Liver (tissue), 8 donors: ENCODE measurements at regions not wholly inside any gene's neighbourhood (a gene's known extent, or its start where the extent isn't known, plus 50 kb on each side); places are given as distances from the start of the nearest gene placed in this dataset.
"Not testable (repeated sequence)": the region's sequence is repeated elsewhere in the genome, so short reads cannot be mapped to it uniquely, and the experiment has no call there.

ENCODE experiments used
- DNase-seq: peaks from one replicate; pipeline ENCODE4 v3.0.0-alpha.2; 2017; ENCODE audit warnings: low spot score
- H3K27ac ChIP-seq, 2 donors: one replicate each; pipeline ENCODE4 v1.7.0; 2013; ENCODE audit warnings: inconsistent platforms in 2 of 2, low read length in 2 of 2, control low read depth in 1 of 2, low read depth in 1 of 2, mild to moderate bottlenecking in 1 of 2
- H3K27me3 ChIP-seq, 4 donors: one replicate each; pipeline versions ENCODE4 v1.6.1 to v1.7.0; 2013; ENCODE audit warnings: low read length in 3 of 4, inconsistent platforms in 1 of 4, mild to moderate bottlenecking in 1 of 4, moderate library complexity in 1 of 4; ENCODE audit not compliant: control insufficient read depth in 4 of 4, insufficient read depth in 4 of 4
- H3K36me3 ChIP-seq, 4 donors: one replicate each; pipeline versions ENCODE4 v1.6.1 to v1.7.0; 2013; ENCODE audit warnings: low read length in 3 of 4, mild to moderate bottlenecking in 3 of 4, low read depth in 1 of 4, moderate library complexity in 1 of 4; ENCODE audit not compliant: control insufficient read depth in 4 of 4, insufficient read depth in 3 of 4
- H3K4me1 ChIP-seq, 4 donors: one replicate each; pipeline versions ENCODE4 v1.6.1 to v1.7.0; 2013; ENCODE audit warnings: low read length in 3 of 4, mild to moderate bottlenecking in 3 of 4, moderate library complexity in 1 of 4; ENCODE audit not compliant: control insufficient read depth in 4 of 4, insufficient read depth in 4 of 4
- H3K4me3 ChIP-seq, 3 donors: one replicate each; pipeline versions ENCODE4 v1.6.1 to v1.7.0; 2013; ENCODE audit warnings: low read length in 3 of 3, control low read depth in 1 of 3, low read depth in 1 of 3, mild to moderate bottlenecking in 1 of 3
- H3K9ac ChIP-seq, 2 donors: one replicate each; pipeline ENCODE4 v1.7.0; 2013; ENCODE audit warnings: low read length in 2 of 2, mild to moderate bottlenecking in 2 of 2, moderate library complexity in 2 of 2, control low read depth in 1 of 2, low read depth in 1 of 2
- H3K9me3 ChIP-seq, 4 donors: one replicate each; pipeline versions ENCODE4 v1.6.1 to v1.7.0; 2013; ENCODE audit warnings: low read length in 3 of 4; ENCODE audit not compliant: control insufficient read depth in 4 of 4
- ATF3 ChIP-seq: IDR thresholded peaks from 2 replicates; pipeline ENCODE4 v1.6.1; 2016; ENCODE audit warnings: antibody characterized with exemption
- CTCF ChIP-seq: fragments of 150-350 bp; IDR thresholded peaks from 2 replicates; pipeline ENCODE4 v1.5.1; 2017; ENCODE audit warnings: improper control_type of control experiment, low read depth, low read length; ENCODE audit not compliant: missing input control
- EGR1 ChIP-seq, 2 donors: IDR thresholded peaks; 2 replicates each; pipeline ENCODE4 v1.6.1; 2016 to 2018; ENCODE audit warnings: antibody characterized with exemption in 2 of 2, low read depth in 2 of 2
- FOXA2 ChIP-seq: IDR thresholded peaks from 2 replicates; pipeline ENCODE4 v1.6.1; 2016; ENCODE audit warnings: antibody characterized with exemption
- GABPA ChIP-seq, 2 donors: IDR thresholded peaks in 1 of 2; conservative IDR thresholded peaks in 1 of 2; 2 replicates each; pipeline ENCODE4 v1.6.1; 2016; ENCODE audit warnings: antibody characterized with exemption in 2 of 2, mild to moderate bottlenecking in 1 of 2, moderate library complexity in 1 of 2
- HNF4A ChIP-seq, 2 donors: conservative IDR thresholded peaks; 2 replicates each; pipeline ENCODE4 v1.6.1; 2016; ENCODE audit warnings: antibody characterized with exemption in 2 of 2, mild to moderate bottlenecking in 2 of 2
- HNF4G ChIP-seq: IDR thresholded peaks from 2 replicates; pipeline ENCODE4 v1.6.1; 2016; ENCODE audit warnings: antibody characterized with exemption
- JUND ChIP-seq, 2 donors: IDR thresholded peaks; 2 replicates each; pipeline ENCODE4 v1.6.1; 2016; ENCODE audit warnings: antibody characterized with exemption in 2 of 2
- MAX ChIP-seq: IDR thresholded peaks from 2 replicates; pipeline ENCODE4 v1.6.1; 2016; ENCODE audit warnings: antibody characterized with exemption
- RAD21 ChIP-seq, 2 donors: IDR thresholded peaks; 2 replicates each; pipeline ENCODE4 v1.6.1; 2016; ENCODE audit warnings: antibody characterized with exemption in 2 of 2, mild to moderate bottlenecking in 2 of 2
- RXRA ChIP-seq, 2 donors: IDR thresholded peaks; 2 replicates each; pipeline ENCODE4 v1.6.1; 2017 to 2018; ENCODE audit warnings: antibody characterized with exemption in 2 of 2, mild to moderate bottlenecking in 1 of 2
- SP1 ChIP-seq: IDR thresholded peaks from 2 replicates; pipeline ENCODE4 v1.6.1; 2018; ENCODE audit warnings: antibody characterized with exemption, mild to moderate bottlenecking
- TAF1 ChIP-seq: conservative IDR thresholded peaks from 2 replicates; pipeline ENCODE4 v1.6.1; 2016; ENCODE audit warnings: antibody characterized with exemption, mild to moderate bottlenecking
- YY1 ChIP-seq: IDR thresholded peaks from 2 replicates; pipeline ENCODE4 v1.6.1; 2016; ENCODE audit warnings: antibody characterized with exemption, mild to moderate bottlenecking
- whole genome bisulfite sequencing: extraction: QIAGEN DNeasy Blood & Tissue Kit; methylation state at CpG from one replicate; pipeline ENCODE4 v1.1.7; 2013; 5-methylcytosine and 5-hydroxymethylcytosine counted together
- donor health status: healthy.
- donor health status: healthy.
- donor health status: healthy.
- donor health status: healthy.
- donor health status: healthy.

- TF ChIP-seq CTCF (peak; percentile 7), TAF1 (no peak), JUND (IDR thresholded peaks at IDR 0.05) (no peak), RAD21 (IDR thresholded peaks at IDR 0.05) (peak; percentile 50 to 60)
- Histone ChIP-seq H3K36me3 (no peaks in the 10 kb centered on the region), H3K9me3 (no peaks in the 10 kb centered on the region), H3K4me3 (no peak overlapping the region), H3K4me1 (no peaks in the 10 kb centered on the region), H3K9ac (no peak overlapping the region), H3K27me3 (no peaks in the 10 kb centered on the region), H3K27ac (no peak overlapping the region)
- WGBS, result 83% methylated on average over 7 of the region's 7 CpGs
- no peak for DNase-seq
Observed at GRCh38 chr4:147110473-147111367, 165.1 kb upstream of the TTC29 start.

- WGBS, result 82% methylated on average over 6 of the region's 6 CpGs
- not testable (repeated sequence) for H3K4me1 ChIP-seq, H3K9me3 ChIP-seq, H3K36me3 ChIP-seq, DNase-seq, H3K9ac ChIP-seq, H3K4me3 ChIP-seq, H3K27me3 ChIP-seq, H3K27ac ChIP-seq
Observed at GRCh38 chr4:147112196-147112595, 166.5 kb upstream of the TTC29 start.

GRCh38 chr4:147117431-147117830, 171.8 kb upstream of the TTC29 start:
- TF ChIP-seq RAD21 (IDR thresholded peaks at IDR 0.05), result no peak
- TF ChIP-seq HNF4G, result no peak
- no peak for TF ChIP-seq TAF1
- TF ChIP-seq EGR1 (IDR thresholded peaks at IDR 0.05; ENCODE audit: low read depth in 2 of 2), result no peak
- TF ChIP-seq HNF4A (conservative IDR thresholded peaks at IDR 0.05), result no peak
- no peak for TF ChIP-seq FOXA2
- no peak for TF ChIP-seq JUND (IDR thresholded peaks at IDR 0.05)
- TF ChIP-seq GABPA (IDR thresholded peaks at IDR 0.05 in 1 of 2, conservative IDR thresholded peaks at IDR 0.05 in 1 of 2), result no peak
- TF ChIP-seq MAX, result no peak
- TF ChIP-seq CTCF, result no peak
- TF ChIP-seq RXRA (IDR thresholded peaks at IDR 0.05), result no peak
- TF ChIP-seq ATF3, result no peak
- no peak for TF ChIP-seq YY1
- TF ChIP-seq SP1, result no peak
- no peak overlapping the region for H3K4me3 ChIP-seq
- H3K27me3 ChIP-seq, result no peaks in the 10 kb centered on the region
- WGBS, result 56% methylated on average over 4 of the region's 4 CpGs
- H3K36me3 ChIP-seq, result no peaks in the 10 kb centered on the region
- H3K4me1 ChIP-seq, result no peaks in the 10 kb centered on the region
- H3K9ac ChIP-seq, result no peak overlapping the region
- H3K27ac ChIP-seq, result no peak overlapping the region
- DNase-seq, result no peak
- no peaks in the 10 kb centered on the region for H3K9me3 ChIP-seq
